Upper lobe of right lung (tissue), 1 donor: ENCODE measurements at regions not wholly inside any gene's neighbourhood (a gene's known extent, or its start where the extent isn't known, plus 50 kb on each side); places are given as distances from the start of the nearest gene placed in this dataset.

Source experiments
- ATAC-seq: fragments of 200-7000 bp; cut with Tn5 transposase; one replicate; pipeline ENCODE4 v1.9.1; 2020; ENCODE audit warnings: mild to moderate bottlenecking, moderate library complexity
- DNase-seq: peaks from one replicate; pipeline ENCODE4 v3.0.0-alpha.2; 2020
- H3K27ac ChIP-seq: fragments of 200-600 bp; one replicate; pipeline ENCODE4 v1.8.0; 2022
- H3K27me3 ChIP-seq: fragments of 200-600 bp; one replicate; pipeline ENCODE4 v1.8.0; 2022; ENCODE audit warnings: mild to moderate bottlenecking
- H3K36me3 ChIP-seq: fragments of 200-600 bp; one replicate; pipeline ENCODE4 v1.8.0; 2022
- H3K4me1 ChIP-seq: fragments of 200-600 bp; one replicate; pipeline ENCODE4 v1.8.0; 2022
- H3K4me3 ChIP-seq: fragments of 200-600 bp; one replicate; pipeline ENCODE4 v1.8.0; 2022; ENCODE audit warnings: mild to moderate bottlenecking
- H3K9me3 ChIP-seq: fragments of 200-600 bp; one replicate; pipeline ENCODE4 v1.8.0; 2022
- CTCF ChIP-seq: fragments of 200-600 bp; IDR thresholded peaks from one replicate; pipeline ENCODE4 v1.8.0; 2022; ENCODE audit warnings: antibody characterized with exemption
- intact Hi-C: fragments of 100-400 bp; cut with DNase I; formaldehyde crosslinking; loops from one replicate; pipeline ENCODE4 v1.11.0; 2022
- donor health status: DM: no; HTN: yes; CAD: no; lungs with severe emphysema.

- no peak for ATAC-seq
- no peaks in the 10 kb centered on the region for H3K27me3 ChIP-seq
- H3K4me3 ChIP-seq = no peak overlapping the region
- intact Hi-C loops = no loop called here
- no peak for DNase-seq
- H3K36me3 ChIP-seq = no peaks in the 10 kb centered on the region
- H3K4me1 ChIP-seq = no peaks in the 10 kb centered on the region
- no peaks in the 10 kb centered on the region for H3K9me3 ChIP-seq
- no peak overlapping the region for H3K27ac ChIP-seq
- no peak for TF ChIP-seq CTCF
Measured at GRCh38 chr18:2360861-2361260, 210.4 kb downstream of the METTL4 start.

DNA sequence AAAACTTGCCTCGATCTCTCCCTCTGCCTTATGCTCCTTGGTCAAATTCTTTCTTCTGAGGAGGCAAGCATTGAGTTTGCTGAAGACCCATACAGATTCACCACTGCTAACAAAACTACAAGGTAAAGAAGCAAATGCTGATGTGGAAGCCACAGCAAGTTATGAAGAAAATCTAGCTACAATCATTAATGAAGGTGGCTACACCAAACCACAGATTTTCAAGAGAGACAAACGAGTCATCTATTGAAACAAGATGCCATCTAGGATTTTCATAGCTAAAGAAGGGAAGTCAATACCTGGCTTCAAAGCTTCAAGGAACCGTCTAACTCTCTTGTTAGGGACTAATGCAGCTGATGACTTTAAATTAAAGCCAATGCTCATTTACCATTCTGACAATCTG lies 203.2 kb downstream of the METTL4 start:
- Histone ChIP-seq H3K4me1 (no peaks in the 10 kb centered on the region), H3K4me3 (no peak overlapping the region), H3K9me3 (no peaks in the 10 kb centered on the region), H3K27me3 (no peaks in the 10 kb centered on the region), H3K27ac (no peak overlapping the region), H3K36me3 (no peaks in the 10 kb centered on the region)
- intact Hi-C loops = no loop called here
- DNase-seq (no peak), ATAC-seq (no peak)
- TF ChIP-seq CTCF = no peak

DNA sequence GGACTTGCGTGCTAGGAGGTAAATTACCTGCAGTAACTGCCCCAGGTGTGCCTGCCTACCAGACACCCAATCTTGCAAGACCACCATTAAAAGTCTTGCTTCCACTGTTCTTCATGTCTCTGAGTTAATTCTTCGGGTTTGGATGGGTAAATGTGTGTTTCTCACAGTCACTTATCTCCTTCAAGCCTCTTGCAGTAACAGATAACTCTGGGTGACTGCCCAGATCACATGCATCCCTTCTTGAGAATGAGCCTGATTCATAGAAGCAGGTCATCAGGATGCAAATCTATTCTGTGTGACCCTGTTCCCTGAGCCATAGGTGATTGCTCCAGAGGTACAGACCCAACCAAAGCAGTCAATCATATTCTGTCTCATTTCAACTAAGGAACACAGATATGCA lies 194.6 kb downstream of the METTL4 start:
- intact Hi-C loops = no loop called here
- ATAC-seq (no peak), DNase-seq (no peak)
- no peak for TF ChIP-seq CTCF
- no peak overlapping the region for H3K27ac ChIP-seq
- no peaks in the 10 kb centered on the region for H3K36me3 ChIP-seq
- H3K4me3 ChIP-seq = no peak overlapping the region
- H3K9me3 ChIP-seq = no peaks in the 10 kb centered on the region
- no peaks in the 10 kb centered on the region for H3K27me3 ChIP-seq
- no peaks in the 10 kb centered on the region for H3K4me1 ChIP-seq

- H3K36me3 ChIP-seq = no peaks in the 10 kb centered on the region
- TF ChIP-seq CTCF = no peak
- H3K27me3 ChIP-seq = no peaks in the 10 kb centered on the region
- H3K27ac ChIP-seq = no peak overlapping the region
- DNase-seq (no peak), ATAC-seq (no peak)
- intact Hi-C loops = no loop called here
- no peak overlapping the region for H3K4me3 ChIP-seq
- H3K4me1 ChIP-seq = no peaks in the 10 kb centered on the region
- no peaks in the 10 kb centered on the region for H3K9me3 ChIP-seq
Measured at GRCh38 chr18:2380101-2380500, 191.2 kb downstream of the METTL4 start.

GRCh38 chr18:2381539-2381938 lies 189.8 kb downstream of the METTL4 start:
- ATAC-seq (no peak), DNase-seq (no peak)
- no peaks in the 10 kb centered on the region for H3K36me3 ChIP-seq
- H3K4me1 ChIP-seq = no peaks in the 10 kb centered on the region
- no peak for TF ChIP-seq CTCF
- H3K27ac ChIP-seq = no peak overlapping the region
- intact Hi-C loops = no loop called here
- no peak overlapping the region for H3K4me3 ChIP-seq
- H3K27me3 ChIP-seq = no peaks in the 10 kb centered on the region
- no peaks in the 10 kb centered on the region for H3K9me3 ChIP-seq

- no peak overlapping the region for H3K4me3 ChIP-seq
- intact Hi-C loops = no loop called here
- no peaks in the 10 kb centered on the region for H3K4me1 ChIP-seq
- H3K36me3 ChIP-seq = no peaks in the 10 kb centered on the region
- H3K27me3 ChIP-seq = no peaks in the 10 kb centered on the region
- TF ChIP-seq CTCF = no peak
- ATAC-seq (no peak), DNase-seq (no peak)
- H3K27ac ChIP-seq = no peak overlapping the region
- peaks cover 7% of the 10 kb centered on the region for H3K9me3 ChIP-seq
Measured at GRCh38 chr18:2387588-2387987, 183.7 kb downstream of the METTL4 start.
